ENCODE measurements at regions not wholly inside any gene's neighbourhood (a gene's known extent, or its start where the extent isn't known, plus 50 kb on each side); places are given as distances from the start of the nearest gene placed in this dataset.

- no peak for TF ChIP-seq CTCF (IDR thresholded peaks at IDR 0.05)
- TF ChIP-seq EP300 (IDR thresholded peaks at IDR 0.05; ENCODE audit: borderline replicate concordance in 1 of 2, low read depth in 1 of 2, low read length in 1 of 2), result no peak
- TF ChIP-seq EZH2phosphoT487 (IDR thresholded peaks at IDR 0.05; ENCODE audit: borderline replicate concordance, low read depth), result no peak
- TF ChIP-seq IRF3 (IDR thresholded peaks at IDR 0.05; ENCODE audit: low read depth, low read length), result no peak
- no peak for TF ChIP-seq POLR2AphosphoS5 (IDR thresholded peaks at IDR 0.05; ENCODE audit: low read depth, low read length)
These were observed 594.1 kb downstream of the INHBA start for GRCh38 chr7:41108821-41109220.

Data from SK-N-SH (cell line).